Activated T-cell treated with anti-CD3 and anti-CD28 coated beads for 24 hours (primary cell): ENCODE measurements at regions not wholly inside any gene's neighbourhood (a gene's known extent, or its start where the extent isn't known, plus 50 kb on each side); places are given as distances from the start of the nearest gene placed in this dataset.
"Not testable (repeated sequence)": the region's sequence is repeated elsewhere in the genome, so short reads cannot be mapped to it uniquely, and the experiment has no call there.

Experiments used
- DNase-seq: peaks from one replicate; pipeline ENCODE4 v3.0.0-alpha.2; 2020; ENCODE audit warnings: low read depth

DNA sequence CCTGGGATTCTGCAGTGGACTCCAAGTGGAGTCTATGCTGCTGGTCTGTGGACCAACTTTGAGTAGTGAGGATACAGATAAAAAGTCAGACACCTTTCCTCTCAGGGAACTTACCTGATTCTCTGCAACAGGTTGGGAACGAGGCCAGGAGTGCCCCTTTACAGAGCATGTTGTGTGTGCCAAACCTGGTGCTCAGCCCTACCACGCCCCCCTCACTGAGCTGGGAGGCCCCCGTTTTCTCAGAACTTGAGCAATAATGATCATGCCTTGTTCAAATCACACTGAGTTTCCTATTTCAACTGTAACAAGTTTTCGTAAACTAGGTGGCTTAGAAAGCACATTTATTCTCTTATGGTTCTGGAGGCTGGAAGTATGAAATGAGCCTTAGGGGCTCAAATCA, 182.0 kb downstream of the COPRS start:
- DNase-seq: no peak

DNA sequence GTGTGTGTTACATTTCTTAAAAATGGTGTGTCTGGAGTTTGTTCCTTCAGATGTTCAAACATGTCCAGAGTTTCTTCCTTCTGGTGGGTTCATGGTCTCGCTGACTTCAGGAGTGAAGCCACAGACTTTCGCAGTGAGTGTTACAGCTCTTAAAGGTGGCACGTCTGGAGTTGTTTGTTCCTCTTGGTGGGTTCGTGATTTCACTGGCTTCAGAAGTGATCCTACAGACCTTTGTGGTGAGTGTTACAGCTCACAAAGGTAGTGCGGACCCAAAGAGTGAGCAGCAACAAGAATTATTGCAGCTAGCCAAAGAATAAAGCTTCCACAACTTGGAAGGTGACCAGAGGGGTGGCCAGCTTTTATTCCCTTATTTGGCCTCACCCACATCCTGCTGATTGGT, 183.7 kb downstream of the COPRS start:
- not testable (repeated sequence) for DNase-seq

DNA sequence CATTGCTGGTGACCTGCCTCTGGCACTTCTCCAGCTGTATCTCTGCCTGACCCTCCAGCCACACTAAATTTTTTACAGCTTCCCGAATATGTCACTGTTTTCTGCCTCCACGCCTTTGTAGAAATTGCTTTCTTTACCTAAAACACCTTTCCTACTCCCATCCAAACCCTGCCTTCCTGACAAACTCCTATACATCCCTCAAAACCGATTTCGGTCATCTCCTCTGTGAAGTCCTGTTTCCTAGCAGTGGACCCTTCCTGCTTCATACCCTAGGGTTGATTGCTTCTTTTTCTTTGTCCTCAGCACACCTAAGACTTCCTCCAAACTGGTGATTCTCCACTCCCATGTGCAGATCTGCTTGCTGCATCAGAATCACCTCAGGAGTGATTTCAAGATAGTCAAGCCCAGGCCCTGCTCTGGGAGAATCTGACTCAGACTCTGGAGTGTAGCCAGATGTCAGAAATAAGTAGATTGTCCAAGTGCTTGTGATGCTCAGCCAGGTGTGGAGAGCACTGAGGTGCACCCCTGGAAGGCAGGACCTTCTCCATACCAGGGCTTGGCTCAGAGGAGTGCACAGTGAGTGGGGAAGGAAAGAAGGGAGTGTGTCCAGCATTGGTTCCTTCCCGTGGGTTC, 184.2 kb downstream of the COPRS start:
- no peak for DNase-seq

DNA sequence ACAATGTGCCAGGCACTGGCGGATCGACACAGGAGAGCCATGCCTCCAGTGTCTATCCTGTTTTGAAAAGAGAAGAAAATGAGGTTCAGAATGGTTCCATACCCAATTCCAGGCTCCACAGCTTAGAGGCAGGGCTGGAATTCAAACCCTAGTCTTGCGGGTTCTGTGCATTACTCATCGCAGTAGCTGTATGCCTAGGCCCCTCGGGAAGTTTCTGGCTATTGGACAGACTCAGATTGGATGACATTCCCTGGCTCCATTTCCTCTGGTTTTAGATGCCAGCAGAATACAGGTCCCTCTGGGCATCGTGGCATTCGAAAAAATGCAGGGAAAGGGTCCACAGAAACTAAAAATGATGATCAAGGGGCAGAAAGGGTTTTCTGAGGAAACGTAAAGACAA, 184.7 kb downstream of the COPRS start:
- DNase-seq: no peak

DNA sequence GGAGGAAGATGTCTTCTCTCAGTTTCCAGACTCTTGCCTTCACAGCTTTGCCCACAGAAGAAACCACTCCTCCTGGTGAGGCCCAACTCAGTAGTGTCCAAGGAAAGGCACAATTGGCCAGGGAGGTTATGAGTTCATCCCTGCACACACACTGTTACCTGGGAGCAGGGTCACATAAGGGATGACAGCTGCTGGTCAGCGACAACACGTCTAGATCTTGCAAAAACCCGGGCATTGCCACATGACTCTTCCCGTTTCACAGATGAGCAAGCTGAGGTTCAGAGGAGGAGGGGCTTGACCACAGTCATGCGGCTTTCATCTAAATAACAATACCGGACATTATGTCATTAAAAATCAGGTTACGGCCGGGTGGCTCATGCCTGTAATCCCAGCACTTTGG, 186.0 kb downstream of the COPRS start:
- no peak for DNase-seq

DNA sequence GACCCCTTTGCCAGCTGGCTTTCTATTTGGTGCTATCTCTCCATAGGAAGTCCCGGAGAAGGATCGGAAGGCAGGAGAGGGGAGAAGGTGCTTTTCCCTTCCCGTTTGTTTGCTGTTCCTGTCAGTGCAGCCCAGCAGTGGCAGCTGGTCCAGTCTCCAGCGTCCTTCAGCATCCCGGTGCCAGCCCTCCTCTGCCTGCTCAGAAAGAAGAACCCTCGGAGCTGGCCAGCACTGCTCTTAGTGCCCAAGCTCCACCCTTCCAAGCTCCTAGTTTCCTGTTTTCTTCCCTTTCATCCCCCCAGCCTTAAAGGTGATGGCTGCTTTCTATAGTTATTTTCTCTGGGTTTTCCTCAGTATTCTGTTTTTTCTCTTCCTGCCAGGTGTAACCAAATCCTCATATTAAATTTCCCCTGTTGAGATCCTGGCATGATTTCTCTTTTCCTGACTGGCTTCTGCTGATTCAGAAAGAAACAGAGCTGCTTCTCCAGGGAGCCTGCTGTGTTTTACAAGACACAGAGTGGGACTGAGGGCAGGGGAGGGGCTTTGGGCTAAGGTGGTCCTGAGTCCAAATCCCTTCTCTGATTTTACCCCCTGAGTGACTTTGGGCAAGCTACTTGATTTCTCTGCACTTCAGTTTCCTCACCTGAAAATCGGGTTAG, 186.8 kb downstream of the COPRS start:
- DNase-seq: no peak

DNA sequence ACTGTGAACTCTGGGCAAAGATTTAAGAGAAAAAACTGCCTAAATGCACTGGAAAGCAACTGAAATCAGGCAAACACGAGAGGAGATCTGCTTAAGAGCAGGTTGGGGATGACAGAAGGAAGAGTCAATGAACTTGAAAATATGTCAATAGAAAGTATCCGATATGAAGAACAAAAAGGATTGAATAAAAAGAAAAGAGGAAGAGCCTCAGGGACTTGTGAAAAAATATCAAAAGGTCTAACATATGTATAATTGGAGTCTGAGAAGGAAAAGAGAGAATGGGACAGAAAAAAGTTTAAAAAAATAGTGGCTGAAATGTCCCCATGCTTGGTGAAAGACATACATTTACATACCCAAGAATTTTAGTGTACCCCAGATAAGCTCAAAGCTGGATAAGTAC, 195.5 kb downstream of the COPRS start:
- DNase-seq: no peak

DNA sequence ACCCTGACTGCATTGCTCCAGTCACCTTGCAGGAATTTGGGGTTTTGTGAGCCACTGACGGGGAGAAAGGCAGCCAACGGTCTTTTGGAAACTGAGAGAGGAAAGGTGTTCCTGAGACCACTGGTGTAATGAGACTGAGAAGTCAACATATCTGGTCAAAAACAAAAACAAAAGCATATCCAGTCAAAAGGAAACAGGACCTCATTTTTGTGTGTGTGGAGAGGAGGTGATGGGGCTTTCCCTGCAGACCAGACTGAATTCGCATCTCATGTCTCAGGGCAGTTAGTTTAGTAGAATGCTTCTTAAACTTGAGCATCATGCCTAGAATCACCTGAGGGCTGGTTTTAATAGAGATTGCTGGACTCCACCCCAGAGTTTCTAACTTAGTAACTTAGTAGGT, 198.4 kb downstream of the COPRS start:
- DNase-seq: no peak

DNA sequence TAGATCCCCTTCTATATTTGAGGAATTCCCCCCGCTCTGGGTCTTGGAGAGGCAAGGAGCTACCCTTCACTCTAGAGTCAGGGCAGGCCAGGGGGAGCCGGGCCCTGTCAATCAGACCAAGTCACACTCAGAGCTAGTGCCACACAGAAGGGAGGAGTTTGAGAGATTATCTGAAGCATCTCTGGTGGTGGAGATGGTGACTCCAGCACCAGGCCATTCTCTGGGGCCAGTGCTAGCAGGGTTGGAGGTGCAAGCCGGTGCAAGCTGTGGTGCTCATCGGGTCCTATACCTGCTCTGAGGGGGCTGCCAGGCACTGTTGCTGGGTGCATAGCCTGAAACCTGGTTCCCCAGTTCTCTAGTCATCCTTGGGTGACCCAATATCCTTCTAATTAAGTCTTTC, 201.2 kb downstream of the COPRS start:
- no peak for DNase-seq

DNA sequence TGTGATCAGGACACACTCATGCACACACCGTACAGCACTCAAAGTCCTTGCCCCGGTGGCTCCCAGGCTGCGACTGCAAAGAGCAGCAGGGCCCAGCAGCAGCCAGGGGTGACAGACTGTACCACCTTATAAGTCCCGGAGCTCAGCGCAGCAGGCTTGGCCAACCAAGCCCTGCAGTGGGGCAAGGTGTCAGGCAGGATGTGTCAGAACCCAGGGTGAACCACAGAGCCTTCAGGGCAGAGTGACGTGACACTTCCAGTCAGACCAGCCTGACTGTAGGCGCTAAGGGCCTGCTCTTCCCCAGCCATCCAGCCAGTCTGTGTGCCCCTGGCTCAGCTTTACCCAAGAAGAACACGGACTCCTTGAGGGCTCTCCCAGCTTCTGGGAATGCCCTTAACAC, 204.1 kb downstream of the COPRS start:
- DNase-seq: no peak

DNA sequence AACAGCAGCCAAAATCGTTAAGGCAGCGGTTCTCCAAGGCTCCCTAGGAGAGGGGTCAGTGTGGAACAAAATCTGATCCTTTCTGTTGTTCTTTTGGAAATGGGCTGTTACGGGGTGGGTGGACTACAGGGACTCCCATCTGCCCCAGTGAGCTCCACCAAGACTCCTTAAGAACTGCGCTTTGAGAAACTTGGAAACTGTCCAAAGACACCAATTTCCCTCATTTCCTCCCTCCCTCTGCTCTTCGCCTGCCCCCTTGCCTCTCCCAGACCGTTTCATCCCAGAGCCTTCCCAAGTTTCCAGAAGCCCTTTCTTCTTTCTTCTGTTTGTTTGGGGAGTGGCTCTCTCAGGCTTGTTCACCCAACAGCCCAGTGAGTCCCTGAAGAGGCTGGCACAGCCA, 205.4 kb downstream of the COPRS start:
- no peak for DNase-seq

DNA sequence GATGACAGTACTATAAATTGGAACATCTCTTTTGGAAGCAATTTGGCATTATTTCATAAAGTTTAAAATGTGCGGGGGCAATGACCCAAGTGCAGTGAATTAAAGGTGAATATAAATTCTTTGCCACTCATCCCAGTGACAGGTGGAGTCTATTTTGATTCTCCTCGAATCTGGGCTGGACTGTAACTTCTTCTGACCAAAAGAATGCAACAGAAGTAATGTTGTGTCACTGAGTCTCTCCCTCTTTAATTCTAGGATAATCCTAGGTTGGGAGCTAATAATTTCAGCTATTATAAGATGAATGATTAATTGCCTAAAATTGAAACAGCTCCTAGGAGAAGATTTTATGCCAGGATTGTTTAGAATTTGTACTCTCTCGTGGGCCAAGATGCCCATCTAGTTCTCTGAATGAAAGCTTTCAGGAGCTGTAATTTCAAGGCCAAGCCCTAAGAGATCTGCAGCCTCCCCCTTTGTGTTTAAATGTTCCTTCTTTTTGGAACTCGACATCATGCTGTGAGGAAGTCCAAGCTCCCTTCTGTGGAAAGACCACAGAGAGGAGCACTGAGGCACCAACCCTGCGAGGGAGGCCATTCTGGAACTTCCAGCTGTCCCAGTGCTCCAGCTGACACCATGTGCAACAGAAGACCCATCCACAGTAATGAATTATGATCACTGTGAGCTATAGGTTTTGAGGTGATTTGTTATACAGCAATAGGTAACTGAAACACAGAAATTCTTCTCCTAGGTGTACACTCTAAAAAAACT, 208.1 kb downstream of the COPRS start:
- DNase-seq: no peak

DNA sequence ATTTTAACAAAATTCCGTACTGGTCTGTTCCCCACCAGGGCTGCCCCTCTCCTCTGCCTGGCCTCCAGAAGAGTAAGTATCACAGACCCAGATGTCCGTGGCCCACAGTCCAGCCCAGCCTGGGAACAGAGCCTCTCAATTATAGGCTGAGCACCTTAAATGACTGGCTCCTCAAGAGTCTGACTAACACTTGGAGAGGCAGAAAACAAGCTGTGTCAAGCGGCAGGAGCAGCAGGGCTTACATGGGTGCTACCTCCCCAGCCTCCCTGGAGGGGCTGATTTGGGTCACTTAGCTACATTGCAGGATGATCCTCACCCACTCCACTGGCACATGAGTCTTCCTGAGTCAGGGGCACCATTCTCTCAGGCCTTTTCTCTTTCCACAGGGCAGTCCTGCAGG, 209.7 kb downstream of the COPRS start:
- DNase-seq: no peak

DNA sequence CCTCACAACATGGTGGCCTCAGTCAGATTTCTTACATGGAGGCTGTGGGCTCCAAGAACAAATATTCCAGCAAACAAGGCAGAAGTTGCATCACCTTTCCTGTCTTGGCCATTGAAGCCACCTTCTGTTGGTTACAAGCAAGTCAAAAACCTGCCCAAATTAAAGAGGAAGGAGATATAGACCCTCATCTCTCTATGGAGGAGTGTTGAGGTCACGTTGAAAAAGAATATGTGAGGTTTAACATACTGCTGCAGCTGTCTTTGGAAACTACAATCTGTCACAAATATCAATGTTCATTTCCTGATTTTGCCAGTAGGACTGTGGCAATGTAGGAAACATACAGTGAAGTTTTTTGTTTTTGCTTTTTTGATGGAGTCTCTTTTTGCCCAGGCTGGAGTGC, 211.4 kb downstream of the COPRS start:
- DNase-seq: no peak

DNA sequence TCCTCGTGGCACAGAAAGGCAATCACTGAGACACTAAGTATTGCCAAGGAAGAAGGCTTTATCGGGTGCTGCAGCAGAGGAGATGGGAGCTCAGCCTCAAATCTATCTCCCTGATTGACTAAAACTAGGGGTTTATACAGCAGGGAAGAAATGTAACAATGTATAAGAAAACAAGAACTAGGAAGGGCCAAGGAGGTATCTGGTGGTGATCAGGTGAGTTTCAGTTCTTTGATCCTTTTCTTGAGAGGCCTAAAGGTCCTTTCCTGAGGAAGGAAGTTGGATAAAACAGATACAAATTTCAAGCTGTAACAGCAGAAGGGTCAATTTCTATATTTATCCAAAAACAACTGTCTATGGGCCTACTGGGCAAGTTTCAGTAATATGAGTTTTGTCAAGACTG, 212.4 kb downstream of the COPRS start:
- no peak for DNase-seq

DNA sequence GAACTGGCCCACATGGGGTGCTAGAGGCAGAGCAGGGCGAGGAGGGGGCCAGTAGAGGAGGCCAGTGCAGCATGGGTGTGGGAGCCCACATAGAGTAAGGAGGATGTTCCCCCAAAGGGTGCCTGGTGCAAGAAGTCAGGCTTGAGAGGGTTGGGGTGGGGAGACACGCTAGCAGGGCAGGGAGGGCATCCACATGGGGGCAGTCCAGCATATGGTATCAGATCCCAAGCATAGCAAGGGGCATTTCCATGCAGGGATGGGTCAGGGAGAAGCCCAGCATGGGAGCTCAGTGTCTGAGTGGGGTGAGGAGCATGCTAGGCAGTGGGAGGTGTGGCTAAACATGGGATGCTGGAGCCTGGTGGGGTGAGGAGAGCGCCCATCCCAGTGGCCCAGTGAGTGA, 213.7 kb downstream of the COPRS start:
- DNase-seq: no peak

DNA sequence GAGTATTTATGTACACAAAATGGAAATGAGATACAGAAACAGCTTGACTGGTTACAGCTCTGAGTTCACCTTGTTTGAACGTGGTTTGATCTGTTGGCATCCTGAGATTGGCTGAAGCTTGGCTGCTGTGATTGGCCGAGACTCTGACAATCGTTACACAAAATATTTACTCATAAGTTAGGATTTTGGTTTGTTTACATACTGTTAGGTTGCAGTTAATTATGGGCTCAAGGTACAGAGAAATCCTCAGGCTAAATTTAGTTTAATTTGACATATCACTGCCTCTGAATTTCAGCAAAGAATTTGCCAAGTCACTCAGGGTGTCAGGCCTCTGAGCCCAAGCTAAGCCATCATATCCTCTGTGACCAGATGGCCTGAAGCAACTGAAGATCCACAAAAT, 227.3 kb downstream of the COPRS start:
- DNase-seq: no peak

DNA sequence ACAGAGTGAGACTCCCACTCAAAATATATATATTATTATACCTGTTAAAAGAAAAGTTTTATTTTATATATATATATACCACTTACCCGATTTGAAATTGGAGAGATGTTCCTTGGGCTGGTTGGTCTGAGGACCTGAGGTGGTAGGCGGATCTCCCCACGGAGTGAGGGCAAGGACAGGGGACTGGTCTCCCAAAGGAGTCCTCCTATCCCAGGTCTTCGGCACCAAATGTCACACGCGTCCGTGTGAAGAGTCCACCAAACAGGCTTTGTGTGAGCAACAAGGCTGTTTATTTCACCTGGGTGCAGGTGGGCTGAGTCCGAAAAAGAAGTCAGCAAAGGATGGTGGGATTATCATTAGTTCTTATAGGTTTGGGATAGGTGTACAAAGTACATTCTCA, 228.2 kb downstream of the COPRS start:
- not testable (repeated sequence) for DNase-seq

DNA sequence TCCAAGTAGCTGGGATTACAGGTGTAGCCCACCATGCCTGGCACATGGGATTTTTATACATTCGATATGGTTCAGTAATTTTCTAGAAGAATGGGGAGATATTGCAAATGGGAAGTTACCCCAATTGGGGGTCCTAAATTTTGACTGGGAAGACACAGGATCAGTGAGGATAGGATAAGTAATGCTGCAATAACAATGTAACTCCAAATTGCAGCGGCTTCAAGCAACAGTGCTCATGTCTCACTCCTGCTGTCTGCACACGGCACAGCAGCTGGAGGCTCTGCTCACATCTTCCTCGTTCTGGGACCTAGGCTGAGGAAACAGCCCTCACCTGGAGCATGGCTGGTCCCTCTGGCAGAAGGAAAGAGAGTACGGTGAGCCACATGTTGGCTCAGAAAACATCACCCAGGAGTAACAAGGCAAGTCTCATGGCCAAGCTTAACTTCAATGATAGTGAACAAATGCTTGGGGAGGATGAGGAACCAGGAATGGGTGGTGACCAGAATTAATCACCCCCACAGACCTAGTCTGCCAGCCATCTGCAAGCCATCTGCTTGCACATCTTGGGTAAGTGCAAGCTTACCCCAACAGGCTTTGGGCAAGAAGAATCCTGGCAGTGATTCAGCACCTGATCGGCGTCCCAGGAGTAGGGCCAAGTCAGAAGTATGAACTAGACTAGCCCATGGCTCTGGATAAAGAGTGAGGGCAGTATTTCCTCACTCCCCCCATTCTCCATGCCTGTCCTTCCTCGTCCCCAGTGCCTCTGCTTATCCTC, 229.2 kb downstream of the COPRS start:
- DNase-seq: no peak

DNA sequence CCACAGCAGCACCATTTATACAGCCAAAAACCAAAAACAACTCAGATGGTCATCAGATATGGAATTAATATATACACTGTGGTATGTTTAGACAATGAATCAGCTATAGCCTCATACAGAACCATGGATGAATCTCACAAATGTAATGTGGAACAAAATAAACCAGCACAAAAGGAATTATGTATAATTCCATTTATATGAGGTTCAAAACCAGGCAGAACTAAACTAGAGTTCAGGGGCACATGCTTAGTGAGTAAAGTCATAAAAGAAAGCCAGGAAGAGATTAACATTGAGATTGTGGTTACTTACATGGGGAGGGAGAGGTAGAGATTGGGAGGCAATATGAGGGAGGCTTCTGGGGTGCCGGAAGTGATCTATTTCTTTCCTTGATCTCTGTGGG, 231.1 kb downstream of the COPRS start:
- DNase-seq: no peak

DNA sequence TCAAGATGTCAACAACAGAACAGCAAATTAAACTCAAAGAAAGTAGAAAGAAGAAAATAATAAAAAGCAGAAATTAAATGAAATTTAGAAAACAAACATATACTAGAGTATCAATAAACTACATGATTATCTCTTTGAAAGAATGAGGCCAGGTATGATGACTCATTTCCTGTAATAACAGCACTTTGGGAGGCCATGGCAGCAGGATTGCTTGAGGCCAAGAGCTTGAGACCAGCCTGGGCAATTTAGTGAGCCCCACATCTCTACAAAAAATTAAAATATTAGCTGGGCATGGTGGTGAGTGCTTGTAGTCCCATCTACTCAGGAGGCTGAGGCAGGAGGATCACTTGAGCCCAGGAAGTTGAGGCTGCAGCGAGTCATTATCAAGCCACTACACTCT, 232.5 kb downstream of the RAB11FIP4 start:
- no peak for DNase-seq

DNA sequence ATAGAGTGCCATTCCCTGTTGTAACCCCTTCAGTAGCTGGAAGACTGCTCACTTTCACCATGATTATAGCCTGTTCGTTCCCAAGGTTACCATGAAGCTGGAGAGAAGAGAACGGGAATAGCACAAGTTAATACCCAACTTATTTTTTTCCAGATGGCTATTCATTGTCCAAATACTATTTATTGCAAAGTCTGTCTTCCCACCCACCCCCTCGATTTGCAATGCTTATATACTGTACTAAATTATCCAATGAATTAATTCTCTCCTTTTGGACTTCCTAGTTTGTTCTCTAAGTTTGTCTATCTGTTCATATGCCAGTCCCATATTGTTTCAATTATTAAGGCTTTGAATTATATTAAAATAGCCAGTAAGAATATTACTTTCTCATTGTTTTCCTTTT, 231.0 kb downstream of the RAB11FIP4 start:
- no peak for DNase-seq

DNA sequence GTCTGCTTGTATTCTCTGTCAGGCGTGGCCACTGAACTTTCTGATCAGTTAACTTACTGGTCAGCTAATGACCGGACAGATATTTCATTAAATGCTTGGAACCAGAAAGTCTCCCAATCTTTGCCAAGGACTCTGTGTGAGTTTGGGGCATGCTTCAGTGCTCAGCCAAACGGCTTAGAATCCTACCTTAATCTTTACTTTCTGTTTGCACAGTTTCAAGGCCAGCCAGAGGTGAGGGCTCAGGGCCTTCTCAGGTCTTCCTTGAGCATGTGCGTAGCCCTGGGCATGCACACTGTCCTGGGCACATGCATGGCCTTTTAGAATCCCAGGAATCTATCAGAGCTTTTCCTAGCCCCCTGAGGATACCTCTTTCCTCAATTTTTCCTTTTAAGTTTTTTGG, 230.1 kb downstream of the RAB11FIP4 start:
- DNase-seq: no peak
